GM21825 (cell line): ENCODE measurements at regions not wholly inside any gene's neighbourhood (a gene's known extent, or its start where the extent isn't known, plus 50 kb on each side); places are given as distances from the start of the nearest gene placed in this dataset.
"Not testable (repeated sequence)": the region's sequence is repeated elsewhere in the genome, so short reads cannot be mapped to it uniquely, and the experiment has no call there.

ENCODE experiments used
- ATAC-seq: cut with Tn5 transposase; IDR thresholded peaks from one replicate; pipeline ENCODE4 v1.9.1; 2021; ENCODE audit warnings: mild to moderate bottlenecking, moderate library complexity; ENCODE audit not compliant: unreplicated experiment

DNA sequence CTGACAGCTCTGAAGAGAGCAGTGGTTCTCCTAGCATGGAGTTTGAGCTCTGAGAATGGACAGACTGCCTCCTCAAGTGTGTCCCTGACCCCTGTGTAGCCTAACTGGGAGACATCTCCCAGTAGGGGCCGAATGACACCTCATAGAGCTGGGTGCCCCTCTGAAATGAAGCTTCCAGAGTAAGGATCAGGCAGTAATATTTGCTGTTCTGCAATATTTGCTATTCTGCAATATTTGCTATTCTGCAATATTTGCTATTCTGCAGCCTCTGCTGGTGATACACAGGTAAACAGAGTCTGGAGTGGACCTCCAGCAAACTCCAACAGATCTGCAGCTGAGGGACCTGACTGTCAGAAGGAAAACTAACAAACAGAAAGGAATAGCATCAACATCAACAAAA lies 105.5 kb downstream of the BUD13 start:
- not testable (repeated sequence) for ATAC-seq

DNA sequence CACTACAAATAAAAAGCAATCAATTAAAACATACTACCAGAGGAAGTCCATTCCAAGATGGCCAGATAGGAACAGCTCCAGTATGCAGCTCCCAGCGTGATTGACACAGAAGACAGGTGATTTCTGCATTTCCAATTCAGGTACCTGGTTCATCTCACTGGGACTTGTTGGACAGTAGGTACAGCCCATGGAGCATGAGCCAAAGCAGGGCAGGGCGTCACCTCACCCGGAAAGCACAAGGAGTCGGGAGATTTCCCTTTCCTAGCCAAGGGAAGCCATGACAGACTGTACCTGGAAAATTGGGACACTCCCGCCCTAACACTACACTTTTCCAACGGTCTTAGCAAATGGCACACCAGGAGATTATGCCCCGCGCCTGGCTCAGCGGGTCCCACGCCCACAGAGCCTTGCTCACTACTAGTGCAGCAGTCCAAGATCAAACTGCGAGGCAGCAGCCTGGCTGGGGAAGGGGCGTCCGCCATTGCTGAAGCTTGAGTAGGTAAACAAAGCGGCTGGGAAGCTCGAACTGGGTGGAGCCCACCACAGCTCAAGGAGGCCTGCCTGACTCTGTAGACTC lies 106.0 kb downstream of the BUD13 start:
- ATAC-seq: not testable (repeated sequence)

DNA sequence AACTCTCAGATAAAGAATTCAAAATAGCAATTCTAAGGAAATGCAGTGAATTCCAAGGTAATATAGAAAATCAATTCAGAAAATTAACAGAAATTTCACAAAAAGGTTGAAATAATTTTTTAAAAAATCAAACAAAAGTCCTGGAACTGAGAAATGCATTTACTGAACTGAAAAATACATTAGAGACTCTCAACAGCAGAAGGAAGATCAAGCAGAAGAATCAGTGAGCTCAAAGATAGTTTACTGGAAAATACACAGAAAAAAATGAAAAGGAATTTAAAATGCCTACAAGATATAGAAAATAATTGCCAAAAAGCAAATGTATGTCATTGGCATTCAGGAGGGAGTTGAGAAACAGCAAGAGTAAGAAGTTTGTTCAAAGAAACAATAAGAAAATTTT lies 107.3 kb downstream of the BUD13 start:
- ATAC-seq: no peak

DNA sequence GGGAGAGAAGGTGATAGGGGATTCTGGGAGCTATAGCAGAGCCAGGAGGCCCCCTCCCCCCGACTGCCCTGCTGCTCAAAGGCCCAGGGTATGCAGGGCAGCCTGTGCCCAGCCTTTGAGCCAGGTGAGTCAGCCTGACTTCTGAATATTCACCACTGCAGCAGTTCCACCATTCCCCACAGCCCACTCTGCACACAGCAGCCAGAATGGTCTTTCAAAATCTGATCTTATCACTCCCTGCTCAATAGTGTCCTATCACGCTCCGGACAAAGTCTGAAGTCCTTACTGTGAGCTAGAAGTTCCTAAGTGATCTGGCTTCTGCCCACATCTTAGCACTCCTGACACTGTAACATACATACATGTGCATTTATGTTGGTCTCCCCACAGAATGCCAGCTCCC lies 111.7 kb downstream of the BUD13 start:
- ATAC-seq: no peak

DNA sequence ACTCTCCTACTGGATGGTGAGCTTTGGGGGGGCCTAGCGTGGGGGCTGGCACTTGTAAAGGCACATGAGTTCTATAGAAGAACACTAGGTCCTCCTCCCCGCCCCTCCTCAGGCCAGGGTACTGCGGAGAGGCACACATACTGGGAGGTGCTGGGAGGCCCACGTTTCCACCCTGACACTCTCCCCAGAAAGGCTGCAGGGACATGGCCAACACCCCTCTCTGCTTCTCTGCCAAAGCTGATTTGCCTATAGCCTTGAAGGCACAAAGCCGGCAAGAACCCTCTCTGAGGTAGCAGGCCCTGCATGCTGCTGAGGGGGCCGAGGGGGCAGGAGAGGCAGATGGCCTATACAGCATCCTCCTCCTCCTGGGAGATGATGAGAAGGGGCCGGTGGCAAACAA lies 112.8 kb downstream of the BUD13 start:
- ATAC-seq: no peak

DNA sequence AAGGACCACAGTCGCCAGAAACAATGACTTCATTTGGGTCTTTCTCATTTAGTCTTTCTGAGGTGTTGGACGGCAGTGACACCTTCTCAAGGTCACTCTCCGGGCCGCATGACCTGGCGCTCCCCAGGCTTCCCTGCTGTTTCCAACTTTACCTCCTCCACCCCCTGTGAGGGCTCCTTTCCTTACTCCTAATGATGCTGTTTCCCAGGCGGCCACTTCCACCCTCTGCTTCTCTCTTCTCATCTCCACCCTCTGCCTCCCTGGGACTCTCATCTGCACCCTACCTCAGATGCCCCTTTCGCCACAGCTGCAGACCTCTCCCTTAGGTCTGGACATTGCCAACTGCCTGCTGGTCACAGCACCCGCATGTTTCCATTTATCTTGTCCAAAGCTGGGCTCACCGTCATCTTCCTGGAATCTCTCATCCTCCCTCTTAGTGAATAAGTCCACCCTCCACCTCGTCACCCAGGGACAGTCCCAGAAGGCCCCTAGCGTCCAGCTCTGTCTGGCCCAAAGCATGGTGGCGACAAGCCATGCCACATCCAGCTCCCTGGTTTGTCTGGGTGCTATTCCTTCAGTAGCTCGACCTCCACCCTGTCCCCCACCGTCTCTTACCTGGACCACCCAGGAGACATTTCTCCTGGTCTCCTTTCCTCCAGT lies 113.8 kb downstream of the BUD13 start:
- ATAC-seq: no peak

DNA sequence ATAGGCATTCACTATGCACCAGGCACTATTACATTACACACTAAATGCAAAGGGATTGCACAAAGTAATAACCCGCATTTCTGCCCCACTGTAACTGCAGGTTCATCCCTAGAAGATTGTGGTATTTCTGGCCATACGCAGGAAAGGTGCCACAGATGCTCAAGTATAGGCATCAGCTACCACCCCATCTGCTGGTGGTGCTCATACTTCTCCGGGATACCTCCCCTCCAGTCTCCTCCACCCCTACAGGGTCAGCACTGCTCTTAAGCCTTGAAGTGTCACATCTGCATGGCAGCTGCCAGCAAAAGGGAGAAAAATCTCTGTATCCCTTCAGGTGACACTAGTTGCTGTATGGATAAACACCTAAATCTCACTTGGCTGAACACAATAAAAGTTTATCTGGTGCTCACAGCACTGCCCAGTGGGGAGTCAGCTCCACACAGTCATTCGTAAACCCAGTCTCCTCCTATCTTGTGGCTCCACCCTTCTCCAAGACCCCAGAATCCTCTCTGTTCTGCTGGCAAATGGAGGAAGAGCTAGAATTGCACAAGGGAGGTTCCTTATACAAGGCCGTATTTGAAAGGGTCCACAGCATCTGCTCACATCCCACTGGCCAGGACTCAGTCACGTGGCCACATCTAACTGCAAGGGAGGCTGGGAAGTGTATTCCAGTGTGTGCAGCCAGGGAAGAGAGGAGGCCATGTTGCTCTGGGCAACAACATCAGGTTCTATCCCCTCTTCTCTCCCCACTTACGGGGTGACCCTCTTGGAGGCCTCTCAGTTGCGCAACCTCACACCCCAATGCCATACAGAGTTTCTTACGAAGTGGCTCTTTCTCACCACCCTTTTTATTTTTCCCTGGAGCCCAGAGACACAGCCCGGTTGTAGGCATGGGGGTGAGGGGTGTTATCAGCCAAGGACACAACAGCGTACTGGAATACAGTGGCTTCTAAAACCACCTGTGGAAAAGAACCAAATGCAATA lies 114.7 kb downstream of the BUD13 start:
- ATAC-seq: no peak

DNA sequence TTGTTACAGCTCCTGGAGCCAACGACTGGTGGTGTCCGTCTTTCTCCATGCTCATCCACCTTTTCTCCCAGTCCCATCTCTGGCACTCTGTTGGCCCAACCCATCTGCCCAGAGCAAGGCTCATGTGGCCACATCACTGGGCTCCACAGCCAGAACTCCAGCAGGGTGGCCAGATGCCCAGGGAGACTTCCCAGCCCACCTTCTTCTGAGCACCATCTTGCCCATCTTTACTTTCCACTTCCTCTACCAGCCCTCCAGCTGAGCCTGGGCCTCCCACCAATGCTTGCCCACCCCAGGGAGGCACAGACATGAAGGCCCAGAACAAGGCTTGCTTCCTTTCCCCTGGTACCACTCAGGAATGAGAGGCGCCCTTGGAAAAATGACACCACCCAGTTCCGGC lies 116.8 kb downstream of the BUD13 start:
- no peak for ATAC-seq

DNA sequence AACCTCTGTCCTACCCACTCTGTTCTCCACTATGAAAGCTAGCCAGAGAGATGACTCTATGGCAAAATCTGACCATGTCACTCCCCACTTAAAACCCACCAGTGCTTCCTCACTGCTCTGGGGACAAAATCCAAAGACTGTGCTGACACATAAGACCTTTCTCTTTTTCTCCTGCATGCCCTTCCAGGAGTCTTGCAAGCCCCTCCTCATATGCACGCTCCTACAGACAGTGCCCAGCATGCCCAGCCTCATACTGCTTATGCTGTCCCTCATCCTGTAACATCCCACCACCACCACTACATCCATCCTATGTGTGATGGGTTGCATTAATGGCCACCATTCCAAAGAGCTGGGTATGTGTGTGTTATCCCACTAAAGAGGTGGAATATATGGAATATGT lies 118.3 kb downstream of the BUD13 start:
- ATAC-seq: no peak

DNA sequence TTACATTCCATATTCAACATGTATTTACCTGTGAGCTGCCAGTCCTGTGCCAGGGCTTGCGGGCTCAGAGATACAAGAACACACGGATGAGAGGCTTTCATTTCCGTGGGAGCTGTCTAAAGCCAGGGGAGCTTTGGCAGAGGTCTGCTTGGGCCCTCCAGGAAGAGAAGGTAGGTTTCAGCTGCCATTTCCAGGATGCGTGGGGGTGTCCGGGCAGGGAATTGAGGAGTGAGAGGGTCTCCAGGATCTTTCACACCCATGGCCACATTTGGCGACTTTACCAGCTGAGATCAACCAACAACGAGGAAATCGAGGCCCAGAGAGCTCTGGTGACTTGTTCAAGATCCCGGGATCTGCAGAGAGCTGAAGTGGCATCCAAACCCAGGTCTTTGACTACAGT lies 119.6 kb downstream of the BUD13 start:
- ATAC-seq: no peak

DNA sequence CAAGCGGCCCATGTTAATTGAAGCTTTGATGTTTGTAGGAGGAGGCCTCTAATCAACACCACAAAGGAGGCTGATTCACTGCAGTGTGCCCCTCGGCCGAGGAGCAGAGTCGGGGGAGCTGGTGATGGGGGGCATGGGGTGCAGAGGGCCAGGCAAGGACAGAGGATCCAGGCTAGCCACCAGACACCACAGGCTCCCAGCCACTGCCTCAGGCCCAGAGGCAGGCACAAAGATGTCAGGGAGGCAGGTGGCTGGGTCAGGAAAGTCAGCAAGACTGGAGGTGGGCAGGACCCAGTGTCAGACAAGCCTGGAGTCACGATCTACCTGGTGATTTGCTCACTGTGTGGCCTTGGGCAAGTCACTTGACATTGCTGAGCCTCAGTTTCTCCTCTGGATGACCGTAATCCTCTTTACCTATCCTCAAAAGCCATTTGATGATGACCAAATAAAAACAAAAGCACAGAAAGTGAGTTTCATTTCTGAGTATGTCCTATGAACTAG lies 121.0 kb downstream of the BUD13 start:
- ATAC-seq: no peak

DNA sequence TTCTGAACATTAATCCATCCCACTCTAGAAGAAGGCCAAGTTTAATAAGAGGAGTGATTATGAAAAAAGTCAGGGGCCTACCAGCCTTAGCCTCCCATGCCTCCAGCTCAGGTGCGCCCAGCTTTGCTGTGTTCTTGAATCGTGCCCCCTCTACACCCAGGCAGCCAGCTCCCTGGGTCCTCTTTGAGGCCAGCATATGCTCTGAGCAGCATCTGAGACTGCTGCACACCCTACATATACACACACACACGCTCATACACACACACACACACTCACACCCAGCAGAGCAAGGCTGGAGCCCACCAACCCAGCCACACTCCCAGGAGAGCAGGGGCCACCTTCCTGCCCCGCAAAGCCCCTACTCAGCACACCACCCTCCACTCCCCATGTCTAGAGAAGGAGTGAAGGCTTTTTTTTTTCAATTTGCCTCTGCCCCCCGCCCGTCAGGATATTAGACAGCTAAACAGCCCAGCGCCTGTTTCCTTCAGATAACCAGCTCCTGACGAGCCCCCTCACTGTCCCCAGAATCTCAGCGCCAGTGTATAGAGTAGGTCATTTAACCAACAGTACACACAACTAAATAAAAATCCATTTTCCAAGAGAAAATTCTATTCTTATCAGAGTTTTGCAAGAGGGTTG lies 121.6 kb downstream of the BUD13 start:
- ATAC-seq: no peak

DNA sequence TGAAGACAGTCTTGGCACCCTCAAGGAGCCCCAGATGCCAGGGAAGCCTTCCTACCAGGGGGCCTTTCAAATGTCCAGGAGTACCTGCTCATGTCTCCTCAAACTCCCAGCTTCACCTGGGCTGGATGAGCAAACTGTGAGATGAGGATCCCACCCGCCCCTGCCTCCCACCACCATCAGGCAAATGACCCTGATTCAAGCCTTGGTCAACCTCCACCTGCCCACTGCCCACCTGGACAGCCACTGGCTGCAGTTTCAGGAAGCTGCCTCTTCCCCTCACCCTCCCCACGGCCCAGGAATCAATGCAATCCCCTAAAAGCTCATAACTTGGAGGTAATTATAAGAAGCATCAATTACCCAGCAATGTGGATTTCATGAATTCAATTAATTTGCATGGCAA lies 122.7 kb downstream of the BUD13 start:
- no peak for ATAC-seq

DNA sequence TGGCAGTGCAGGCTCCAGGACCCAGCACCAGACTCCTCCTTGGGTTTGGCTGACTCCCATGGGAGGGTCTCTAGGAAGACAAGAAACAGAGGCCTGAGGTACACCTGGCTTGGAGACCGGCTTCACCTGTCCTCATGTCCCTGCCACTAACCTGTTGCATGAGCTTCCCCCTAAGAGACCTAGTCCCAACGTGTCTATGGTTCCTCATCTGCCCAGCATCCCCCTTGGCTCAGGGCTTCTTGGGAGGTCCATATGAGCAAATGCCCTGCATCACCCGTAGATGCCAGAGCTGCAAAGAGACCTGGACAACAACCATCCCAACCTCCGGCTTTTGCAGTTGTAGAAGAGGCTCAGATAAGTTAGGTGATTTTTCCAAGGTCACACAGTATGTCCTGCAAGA lies 123.5 kb downstream of the BUD13 start:
- no peak for ATAC-seq

DNA sequence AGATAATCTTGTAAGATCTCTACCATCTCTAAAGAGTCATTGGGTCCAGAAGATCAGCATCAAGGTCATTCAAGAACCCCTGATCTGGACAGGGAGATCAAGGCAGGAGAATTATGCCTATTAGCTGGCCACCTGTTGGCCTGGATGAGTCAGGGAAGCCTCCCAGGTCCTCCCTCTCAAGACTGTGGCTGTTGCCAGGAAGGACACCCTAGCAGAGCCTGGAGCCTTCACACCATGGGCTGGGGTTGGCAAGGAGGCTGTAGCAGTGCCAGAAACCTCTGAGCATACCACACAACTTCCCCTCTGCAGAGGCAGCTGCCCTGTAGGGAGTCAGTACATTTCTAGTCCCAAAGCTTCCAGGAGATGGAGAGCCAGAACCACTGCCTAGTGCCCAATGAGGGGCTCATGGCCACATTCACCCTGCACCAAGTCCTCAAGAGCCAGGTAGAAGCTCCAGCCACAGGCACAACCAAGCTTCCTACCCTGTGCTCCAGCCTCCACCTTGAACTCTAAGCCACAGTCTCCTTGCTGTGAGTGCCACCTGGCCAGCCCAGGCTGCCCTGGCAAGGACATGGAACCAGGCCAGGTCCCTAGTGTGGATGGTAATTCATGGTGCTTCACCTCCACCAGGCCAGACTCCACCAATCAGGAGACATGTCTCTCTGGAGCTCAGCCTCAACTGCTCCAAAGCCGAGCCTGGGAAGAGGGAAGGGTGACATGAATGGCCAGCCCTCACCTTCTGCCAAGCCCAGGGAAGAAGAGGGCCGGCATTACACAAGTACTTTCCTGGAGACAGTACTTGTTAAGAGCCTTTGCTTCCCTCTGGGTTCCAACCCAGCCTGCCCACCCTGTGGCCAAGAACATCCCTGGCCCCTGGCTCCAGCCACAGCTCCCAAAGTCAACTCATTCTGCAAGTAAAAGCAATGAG lies 124.3 kb downstream of the BUD13 start:
- no peak for ATAC-seq

DNA sequence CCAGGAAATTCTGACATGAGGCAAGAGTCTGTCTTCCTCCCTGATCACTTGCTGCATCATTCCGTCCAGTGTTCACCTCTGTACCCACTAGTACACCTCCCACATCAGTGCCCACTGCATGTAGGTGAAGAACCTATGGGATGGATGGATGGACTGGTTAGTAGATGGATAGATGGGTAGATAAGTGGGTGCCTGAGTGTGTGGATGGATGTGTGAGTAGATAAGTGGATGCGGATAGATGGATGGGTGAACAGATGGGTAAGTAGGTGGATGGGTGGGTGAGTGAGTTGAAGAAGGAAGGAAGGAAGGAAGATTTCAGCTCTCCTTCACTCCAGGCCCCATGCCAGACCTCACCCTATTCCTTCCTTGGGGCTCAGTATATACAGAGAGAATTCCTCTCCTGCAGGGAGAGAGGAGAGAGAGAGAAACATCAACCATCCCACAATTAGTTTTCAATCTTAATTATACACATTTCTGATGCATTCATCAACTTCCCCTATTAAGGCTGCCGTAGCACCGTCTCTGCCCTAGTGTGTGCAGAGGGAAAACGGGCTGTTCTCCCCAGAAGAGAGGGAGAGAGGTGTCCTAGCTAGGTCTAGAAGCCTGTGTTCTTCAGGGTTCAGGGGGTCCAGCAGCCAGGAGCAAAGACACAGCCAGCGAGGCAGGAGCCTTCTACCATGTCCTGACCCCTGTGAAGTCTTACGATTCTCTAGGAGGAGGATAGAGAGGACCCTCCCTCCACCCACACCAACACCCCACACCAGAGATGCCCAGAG lies 125.3 kb downstream of the BUD13 start:
- ATAC-seq: no peak

DNA sequence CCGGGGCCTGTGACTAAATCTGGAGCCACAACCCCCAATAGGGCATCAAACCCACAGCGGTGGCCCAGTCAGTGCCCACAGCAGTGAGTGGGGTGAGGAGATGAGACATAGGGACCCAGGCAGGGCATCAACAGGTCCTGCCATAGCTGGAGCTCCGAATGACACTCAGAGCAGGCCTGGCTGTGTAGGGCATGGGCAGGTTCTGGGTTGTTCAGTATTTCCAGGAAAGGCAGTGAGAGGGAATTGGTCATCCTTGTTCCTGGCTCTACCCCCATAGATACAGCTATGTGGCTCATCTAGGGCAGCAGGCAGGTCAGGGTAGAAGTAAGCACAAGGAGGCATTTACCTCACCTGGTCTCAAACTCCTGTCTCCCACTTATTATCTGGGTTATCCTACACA lies 126.6 kb downstream of the BUD13 start:
- ATAC-seq: no peak

DNA sequence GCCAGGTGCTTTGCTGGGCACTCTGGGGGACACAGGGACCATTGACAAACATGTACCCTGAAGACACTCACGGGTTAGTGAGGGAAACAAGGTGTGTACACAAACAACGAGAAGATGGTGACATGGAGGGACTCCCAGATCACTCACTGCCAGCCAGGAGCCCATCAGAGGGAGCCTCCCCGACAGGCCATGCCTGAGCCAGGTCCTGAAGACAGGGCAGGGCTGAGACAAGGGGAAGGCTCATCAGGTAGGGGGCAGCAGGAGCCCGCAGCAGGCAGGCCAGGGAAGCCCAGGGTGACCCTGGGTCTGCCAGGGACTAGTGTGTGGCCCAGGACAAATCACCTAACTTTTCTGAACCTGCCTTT lies 127.9 kb downstream of the BUD13 start:
- ATAC-seq: no peak

DNA sequence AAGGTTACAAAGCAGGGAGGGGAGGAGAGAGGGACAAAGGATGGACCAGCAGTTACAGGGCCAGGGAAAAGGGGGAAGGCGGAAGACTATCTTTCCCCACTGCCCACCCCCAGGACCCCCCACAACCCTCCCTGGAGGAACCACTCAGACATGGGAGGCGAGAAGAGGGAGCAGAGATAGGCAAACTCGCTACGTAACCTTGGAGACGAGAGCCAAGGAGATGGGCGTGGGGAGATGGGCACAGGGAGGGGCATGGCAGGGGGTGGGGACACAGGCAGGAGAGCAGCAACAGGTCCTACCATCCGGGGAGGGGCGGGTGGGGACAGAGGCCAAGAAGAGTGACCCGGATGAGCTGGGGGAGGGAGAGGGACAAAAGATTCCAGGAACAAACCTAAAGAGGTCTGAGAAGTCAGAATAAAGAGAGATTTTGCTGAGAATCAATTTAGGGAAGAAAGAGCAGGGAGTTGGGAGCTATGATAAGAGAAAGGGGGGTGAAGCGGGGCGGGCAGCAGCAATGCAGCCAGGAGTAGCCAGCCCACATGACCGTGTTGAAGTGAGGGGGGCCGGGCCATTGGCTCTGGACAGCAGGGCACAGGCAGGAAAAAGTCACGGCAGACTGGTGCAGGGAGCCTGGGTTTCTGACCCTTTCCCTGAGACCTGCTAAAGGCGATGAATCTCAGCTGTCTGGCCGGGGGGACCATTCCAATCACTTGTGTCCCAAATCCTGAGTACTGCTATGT lies 128.4 kb downstream of the BUD13 start:
- no peak for ATAC-seq
